HG03097 (cell line): ENCODE measurements at regions not wholly inside any gene's neighbourhood (a gene's known extent, or its start where the extent isn't known, plus 50 kb on each side); places are given as distances from the start of the nearest gene placed in this dataset.
"Not testable (repeated sequence)": the region's sequence is repeated elsewhere in the genome, so short reads cannot be mapped to it uniquely, and the experiment has no call there.

Experiments used
- ATAC-seq: cut with Tn5 transposase; IDR thresholded peaks from one replicate; pipeline ENCODE4 v1.9.1; 2021; ENCODE audit not compliant: unreplicated experiment, low FRiP score

DNA sequence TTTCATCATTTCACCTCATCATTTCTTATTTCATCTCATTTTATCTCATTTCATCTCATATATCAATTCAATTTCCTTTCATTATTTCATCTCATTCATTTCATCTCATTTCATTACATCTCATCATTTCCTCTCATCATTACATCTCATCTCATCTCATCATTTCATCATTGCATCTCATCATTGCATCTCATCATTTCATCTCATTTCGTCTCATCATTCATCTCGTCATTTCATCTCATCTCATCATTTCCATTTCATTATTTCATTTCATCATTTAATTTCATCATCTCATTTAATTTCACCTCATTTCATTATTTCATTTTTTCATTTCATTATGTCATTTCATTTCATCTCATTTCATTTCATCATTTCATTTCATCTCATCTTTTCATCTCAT, 168.5 kb upstream of the FAM72C start:
- not testable (repeated sequence) for ATAC-seq

- ATAC-seq, result not testable (repeated sequence)
Observed at GRCh38 chr1:144105006-144105405, 133.2 kb upstream of the FAM72C start.

DNA sequence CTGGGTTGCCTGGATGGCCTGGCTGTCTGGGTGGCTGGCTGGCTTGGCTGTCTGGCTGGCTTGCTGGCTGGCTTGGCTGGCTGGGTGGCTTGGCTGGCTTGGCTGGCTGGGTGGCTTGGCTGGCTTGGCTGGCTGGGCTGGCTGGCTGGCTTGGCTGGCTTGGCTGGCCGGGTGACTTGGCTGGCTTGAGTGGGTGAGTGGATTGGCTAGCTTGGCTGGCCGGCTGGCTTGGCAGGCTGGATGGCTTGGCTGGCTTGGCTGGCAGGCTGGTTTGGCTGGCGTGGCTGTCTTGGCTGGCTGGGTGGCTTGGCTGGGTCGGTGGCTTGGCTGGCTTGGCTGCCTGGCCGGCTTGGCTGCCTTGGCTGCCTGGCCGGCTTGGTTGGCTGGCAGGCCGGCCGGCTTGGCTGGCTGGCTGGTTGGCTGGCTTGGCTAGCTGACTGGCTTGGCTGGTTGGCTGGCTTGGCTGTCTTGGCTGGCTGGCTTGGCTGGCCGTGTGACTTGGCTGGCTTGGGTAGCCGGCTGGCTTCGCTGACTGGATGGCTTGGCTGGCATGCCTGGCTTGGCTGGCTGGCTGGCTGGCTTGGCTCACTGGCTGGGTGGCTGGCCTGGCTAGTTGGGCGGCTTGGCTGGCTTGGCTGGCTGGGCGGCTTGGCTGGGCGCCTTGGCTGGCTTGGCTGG, 132.4 kb upstream of the FAM72C start:
- ATAC-seq, result not testable (repeated sequence)

DNA sequence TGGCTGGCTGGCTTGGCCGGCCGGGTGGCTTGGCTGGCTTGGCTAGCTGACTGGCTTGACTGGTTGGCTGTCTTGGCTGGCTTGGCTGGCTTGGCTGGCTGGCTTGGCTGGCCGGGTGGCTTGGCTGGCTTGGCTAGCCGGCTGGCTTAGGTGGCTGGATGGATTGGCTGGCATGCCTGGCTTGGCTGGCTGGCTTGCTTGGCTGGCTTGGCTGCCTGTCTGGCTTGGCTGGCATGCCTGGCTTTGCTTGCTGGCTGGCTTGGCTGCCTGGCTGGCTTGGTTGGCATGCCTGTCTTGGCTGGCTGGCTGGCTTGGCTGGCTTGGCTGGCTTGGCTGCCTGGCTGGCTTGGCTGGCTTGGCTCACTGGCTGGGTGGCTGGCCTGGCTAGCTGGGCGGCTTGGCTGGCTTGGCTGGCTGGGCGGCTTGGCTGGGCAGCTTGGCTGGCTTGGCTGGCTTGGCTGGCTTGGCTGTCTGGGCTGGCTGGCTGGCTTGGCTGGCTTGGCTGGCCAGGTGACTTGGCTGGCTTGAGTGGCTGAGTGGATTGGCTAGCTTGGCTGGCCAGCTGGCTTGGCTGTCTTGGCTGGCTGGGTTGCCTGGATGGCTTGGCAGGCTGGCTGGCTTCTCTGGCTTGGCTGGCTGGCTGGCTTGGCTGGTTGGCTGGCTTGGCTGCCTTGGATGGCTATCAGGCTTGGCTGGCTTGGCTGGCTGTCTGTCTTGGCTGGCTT, 131.5 kb upstream of the FAM72C start:
- not testable (repeated sequence) for ATAC-seq

DNA sequence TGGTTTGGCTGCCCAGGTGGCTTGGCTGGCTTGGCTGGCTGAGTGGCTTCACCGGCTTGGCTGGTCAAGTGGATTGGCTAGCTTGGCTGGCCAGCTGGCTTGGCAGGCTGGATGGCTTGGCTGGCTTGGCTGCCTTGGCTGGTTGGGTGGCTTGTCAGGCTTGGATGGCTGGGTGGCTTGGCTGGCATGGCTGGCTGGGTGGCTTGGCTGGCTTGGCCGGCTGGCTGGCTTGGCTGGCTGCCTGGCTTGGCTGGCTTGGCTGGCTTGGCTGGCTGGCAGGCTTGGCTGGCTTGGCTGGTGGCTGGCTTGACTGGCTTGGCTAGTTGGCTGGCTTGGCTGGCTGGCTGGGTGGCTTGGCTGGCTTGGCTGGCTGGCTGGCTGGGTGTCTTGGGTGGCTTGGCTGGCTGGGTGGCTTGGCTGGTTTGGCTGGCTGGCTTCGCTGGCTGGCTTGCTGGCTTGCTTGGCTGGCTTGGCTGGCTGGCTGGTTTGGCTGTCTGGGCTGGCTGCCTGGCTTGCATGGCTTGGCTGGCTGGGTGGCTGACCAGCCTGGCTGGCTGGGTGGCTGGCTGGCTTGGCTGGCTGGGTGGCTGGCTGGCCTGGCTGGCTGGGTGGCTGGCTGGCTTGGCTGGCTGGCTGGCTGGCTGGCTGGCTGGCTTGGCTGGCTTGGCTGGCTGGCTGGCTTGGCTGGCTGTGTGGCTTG, 130.4 kb upstream of the FAM72C start:
- ATAC-seq, result not testable (repeated sequence)

- ATAC-seq, result no peak
Observed at GRCh38 chr1:144101397-144102045, 129.7 kb upstream of the FAM72C start.

DNA sequence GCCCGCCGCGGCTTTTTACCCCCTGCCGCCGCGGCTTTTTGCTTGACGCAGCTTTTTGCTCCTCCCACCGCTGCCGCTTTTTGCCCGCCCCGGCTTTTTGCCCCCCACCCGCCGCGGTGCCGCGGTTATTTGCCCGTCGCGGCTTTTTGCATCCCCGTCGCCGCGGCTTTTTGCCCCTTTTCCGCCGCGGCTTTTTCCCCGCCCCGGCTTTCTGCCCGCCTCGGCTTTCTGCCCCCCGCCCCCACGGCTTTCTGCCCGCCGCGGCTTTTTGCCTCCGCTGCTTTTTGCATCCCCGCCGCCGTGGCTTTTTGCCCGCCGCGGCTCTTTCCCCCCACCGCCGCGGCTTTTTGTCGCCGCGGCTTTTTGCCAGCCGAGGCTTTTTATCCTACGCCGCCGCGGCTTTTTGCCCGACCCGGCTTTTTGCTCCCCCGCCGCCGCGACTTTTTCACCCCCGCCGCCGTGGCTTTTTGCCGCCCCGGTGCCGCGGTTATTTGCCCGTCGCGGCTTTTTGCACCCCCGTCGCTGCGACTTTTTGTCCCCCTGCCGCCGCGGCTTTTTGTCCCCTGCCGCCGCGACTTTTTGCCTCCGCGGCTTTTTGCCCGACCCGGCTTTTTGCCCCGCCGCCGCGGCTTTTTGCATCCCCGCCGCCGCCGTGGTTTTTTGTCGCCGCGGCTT, 105.5 kb upstream of the FAM72C start:
- ATAC-seq, result not testable (repeated sequence)

- not testable (repeated sequence) for ATAC-seq
Observed at GRCh38 chr1:144076646-144077045, 104.9 kb upstream of the FAM72C start.

GRCh38 chr1:144070394-144071053, 98.7 kb upstream of the FAM72C start:
- not testable (repeated sequence) for ATAC-seq

GRCh38 chr1:144067042-144067441, 95.3 kb upstream of the FAM72C start:
- ATAC-seq, result not testable (repeated sequence)

DNA sequence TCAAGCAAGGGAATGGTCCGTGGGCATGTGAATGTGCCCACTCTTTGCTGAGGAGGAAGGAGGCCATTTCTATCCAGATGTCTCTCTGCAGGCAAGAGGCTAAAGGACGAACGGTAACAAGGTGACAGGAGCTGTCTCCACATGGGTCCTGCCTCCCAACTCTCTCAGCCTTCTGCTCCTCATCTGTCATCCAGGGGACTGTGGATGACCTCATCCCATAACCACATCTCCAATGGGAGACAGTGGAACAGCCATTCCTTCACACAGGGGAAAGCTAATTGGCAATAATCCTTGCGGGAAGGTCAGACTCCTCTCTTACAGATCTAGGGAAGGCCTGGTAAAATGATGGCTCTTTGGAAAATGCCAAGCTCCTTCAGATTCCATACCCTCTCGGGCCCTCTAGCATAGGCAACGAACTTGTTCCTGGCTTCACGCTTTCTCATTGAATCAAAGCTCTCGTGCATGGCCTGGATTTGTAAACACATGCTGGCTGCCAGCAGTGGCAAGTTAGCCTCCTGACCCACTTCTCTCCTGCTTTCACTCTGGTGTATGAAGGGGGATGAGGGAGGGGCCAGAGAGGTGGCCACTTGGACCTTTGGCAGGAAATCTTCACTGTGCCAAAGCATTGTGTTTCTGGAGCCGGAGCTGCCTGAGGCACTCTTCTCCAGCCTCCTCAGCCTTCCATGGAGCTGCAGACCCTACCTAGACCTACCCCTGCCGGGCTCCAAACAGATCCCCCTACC, 94.5 kb upstream of the FAM72C start:
- ATAC-seq, result not testable (repeated sequence)

DNA sequence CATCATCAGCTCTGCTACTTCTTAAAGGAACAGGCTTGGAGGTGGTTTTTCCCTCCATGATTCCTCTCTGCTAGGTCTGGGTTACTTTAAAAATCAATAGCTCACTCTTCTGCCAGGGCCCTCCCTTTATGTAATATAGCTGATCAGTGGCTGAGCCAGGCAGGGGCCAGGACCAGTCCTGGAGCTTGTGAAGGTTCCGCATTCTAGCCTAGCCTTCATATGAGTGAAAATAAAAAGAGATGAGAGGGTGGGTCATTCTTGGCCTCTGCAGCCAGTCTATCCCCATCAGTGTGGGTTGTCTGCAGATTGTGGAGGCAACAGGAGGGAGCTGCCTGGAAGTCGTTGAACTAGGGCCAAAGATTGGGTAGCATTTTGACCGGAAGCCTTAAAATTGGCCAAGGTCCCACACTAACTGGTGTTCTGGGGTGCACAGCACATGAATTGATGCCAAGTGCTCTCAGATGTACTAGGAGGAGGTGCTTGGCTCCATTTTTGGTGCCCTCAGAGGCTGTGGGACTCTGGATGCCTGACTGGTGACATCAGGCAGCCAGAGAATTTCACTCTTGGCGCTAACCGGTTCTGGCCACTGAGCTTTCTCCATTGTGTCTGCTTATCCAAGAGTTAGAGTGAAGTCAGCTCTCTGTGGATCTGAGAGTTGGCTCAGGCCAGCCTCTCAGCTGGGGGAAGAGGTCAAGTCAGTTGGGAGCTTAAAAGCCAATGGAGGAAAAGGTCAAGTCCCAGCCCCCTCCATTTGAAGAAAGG, 93.7 kb upstream of the FAM72C start:
- ATAC-seq, result not testable (repeated sequence)

- not testable (repeated sequence) for ATAC-seq
Observed at GRCh38 chr1:144049365-144049764, 77.6 kb upstream of the FAM72C start.

GRCh38 chr1:144046645-144047044, 74.9 kb upstream of the FAM72C start:
- not testable (repeated sequence) for ATAC-seq

DNA sequence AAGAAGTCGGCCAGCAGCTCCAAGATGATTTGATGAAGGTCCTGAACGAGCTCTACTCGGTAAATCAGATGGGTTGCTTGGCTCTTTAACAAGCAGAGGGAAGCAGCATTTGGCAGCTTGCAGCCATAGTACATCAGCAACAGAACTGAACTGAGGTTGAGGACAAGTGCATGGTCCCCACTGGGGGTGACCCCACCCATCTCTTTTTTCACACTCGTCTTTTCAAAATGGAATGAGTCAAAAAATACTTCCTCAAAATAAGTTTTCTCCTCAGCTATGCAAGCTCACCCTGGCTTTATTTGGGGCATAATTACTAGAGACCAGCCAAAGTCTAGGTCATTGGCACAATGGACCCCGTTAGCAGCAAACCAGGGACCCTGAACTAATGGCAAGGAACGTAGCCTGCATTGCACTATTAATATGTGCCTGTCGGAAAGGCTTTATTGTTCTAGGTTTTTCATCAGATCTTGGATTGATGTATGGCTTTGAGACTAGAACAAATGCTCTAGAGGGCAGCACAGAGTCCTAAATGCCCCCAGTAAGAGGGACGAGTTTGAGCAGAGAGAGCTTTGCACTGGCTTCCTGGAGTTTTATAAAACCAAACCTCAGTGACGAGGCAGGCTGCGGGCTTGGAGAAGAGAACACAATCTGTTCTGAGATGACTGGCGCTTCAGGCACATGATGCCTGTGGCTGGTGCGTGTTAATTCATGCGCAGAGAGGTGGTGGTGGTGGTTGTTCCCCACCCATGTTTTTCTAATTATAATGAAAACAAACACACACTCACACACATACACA, 74.2 kb upstream of the FAM72C start:
- not testable (repeated sequence) for ATAC-seq

DNA sequence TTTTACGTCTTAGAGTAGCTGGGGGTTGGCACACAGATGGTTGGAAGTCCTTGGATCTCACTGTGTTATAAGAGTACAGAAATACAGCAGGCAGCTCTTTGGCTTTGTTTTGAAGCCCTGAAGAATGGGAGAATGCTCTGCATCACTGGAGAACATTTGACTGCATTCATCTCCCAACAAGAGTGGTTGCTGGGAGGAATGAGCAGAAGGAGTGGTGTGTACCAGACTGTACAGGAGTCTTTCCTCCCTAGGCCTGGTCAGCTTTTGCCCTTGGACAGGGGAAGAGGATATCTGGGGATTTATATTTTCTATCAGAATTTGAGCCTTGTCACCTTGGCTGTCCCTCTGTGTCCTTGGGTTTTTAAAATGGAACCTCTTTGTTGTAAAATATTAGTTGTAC, 70.5 kb upstream of the FAM72C start:
- ATAC-seq, result not testable (repeated sequence)

DNA sequence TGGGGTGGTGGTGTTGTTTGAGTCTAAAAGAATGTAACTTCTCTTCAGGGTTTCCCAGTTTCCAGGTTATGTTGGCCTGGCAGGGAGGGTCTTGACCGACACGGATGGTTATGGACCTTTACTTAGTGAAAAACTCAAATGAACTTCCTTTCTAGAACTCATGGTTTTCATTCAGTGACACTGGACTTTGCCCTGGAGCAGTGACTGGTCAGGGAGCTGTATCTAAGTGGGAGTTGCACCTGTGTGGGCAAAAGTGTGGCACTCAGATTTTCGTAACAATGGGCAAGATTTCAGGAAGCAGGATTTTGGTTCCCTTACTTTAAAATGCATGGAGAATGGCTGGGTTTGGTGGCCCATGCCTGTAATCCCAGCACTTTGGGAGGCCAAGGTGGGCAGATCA, 68.5 kb upstream of the FAM72C start:
- not testable (repeated sequence) for ATAC-seq

GRCh38 chr1:144034045-144034444, 62.3 kb upstream of the FAM72C start:
- not testable (repeated sequence) for ATAC-seq
